Parathyroid adenoma (tissue), 2 donors: ENCODE measurements at regions not wholly inside any gene's neighbourhood (a gene's known extent, or its start where the extent isn't known, plus 50 kb on each side); places are given as distances from the start of the nearest gene placed in this dataset.
"Not testable (repeated sequence)": the region's sequence is repeated elsewhere in the genome, so short reads cannot be mapped to it uniquely, and the experiment has no call there.

Experiments used
- H2AFZ ChIP-seq: fragments of 300-600 bp; sonication (generic); one replicate; pipeline ENCODE4 v1.7.0; 2017; ENCODE audit warnings: antibody characterized with exemption, mild to moderate bottlenecking
- H3K27ac ChIP-seq: fragments of 300-600 bp; sonication (generic); one replicate; pipeline ENCODE4 v1.7.0; 2017
- H3K27me3 ChIP-seq: fragments of 300-600 bp; sonication (generic); one replicate; pipeline ENCODE4 v1.7.0; 2017; ENCODE audit warnings: low read length; ENCODE audit not compliant: control insufficient read depth, insufficient read depth
- H3K36me3 ChIP-seq: fragments of 300-600 bp; sonication (generic); one replicate; pipeline ENCODE4 v1.7.0; 2017; ENCODE audit warnings: low read length; ENCODE audit not compliant: control insufficient read depth, insufficient read depth
- H3K4me1 ChIP-seq: fragments of 300-600 bp; sonication (generic); one replicate; pipeline ENCODE4 v1.7.0; 2017; ENCODE audit warnings: control low read depth
- H3K4me2 ChIP-seq: fragments of 300-600 bp; sonication (generic); one replicate; pipeline ENCODE4 v1.7.0; 2017; ENCODE audit warnings: low read length
- H3K4me3 ChIP-seq: fragments of 300-600 bp; sonication (generic); one replicate; pipeline ENCODE4 v1.7.0; 2017; ENCODE audit warnings: low read depth, low read length
- H3K79me2 ChIP-seq: fragments of 300-600 bp; sonication (generic); one replicate; pipeline ENCODE4 v1.7.0; 2017; ENCODE audit warnings: control low read depth
- H3K9ac ChIP-seq: fragments of 300-600 bp; sonication (generic); one replicate; pipeline ENCODE4 v1.7.0; 2017; ENCODE audit warnings: mild to moderate bottlenecking
- H3K9me3 ChIP-seq: fragments of 300-600 bp; sonication (generic); one replicate; pipeline ENCODE4 v1.7.0; 2017; ENCODE audit warnings: low read length; ENCODE audit not compliant: control insufficient read depth
- CTCF ChIP-seq: fragments of 300-600 bp; sonication (generic); IDR thresholded peaks from one replicate; pipeline ENCODE4 v1.7.0; 2017; ENCODE audit warnings: antibody characterized with exemption, mild to moderate bottlenecking
- donor health status: primary hyperparathyroidism.

GRCh38 chr5:91311168-91311696, 71.9 kb downstream of the ARRDC3 start:
- H3K9ac ChIP-seq, result no peak overlapping the region
- peaks cover 10% of the 10 kb centered on the region for H3K4me1 ChIP-seq
- no peaks in the 10 kb centered on the region for H3K79me2 ChIP-seq
- no peak for TF ChIP-seq CTCF
- peak overlapping the region; percentile 67 for H2AFZ ChIP-seq
- H3K4me2 ChIP-seq, result no peak overlapping the region
- H3K27ac ChIP-seq, result peak overlapping the region; percentile 52
- H3K9me3 ChIP-seq, result no peaks in the 10 kb centered on the region
- no peaks in the 10 kb centered on the region for H3K27me3 ChIP-seq
- H3K4me3 ChIP-seq, result no peak overlapping the region
- H3K36me3 ChIP-seq, result no peaks in the 10 kb centered on the region

GRCh38 chr5:91308157-91308556, 75.0 kb downstream of the ARRDC3 start:
- H3K4me2 ChIP-seq, H3K9me3 ChIP-seq, H3K36me3 ChIP-seq, H2AFZ ChIP-seq, H3K9ac ChIP-seq, H3K4me3 ChIP-seq, H3K4me1 ChIP-seq, H3K27me3 ChIP-seq, H3K79me2 ChIP-seq, H3K27ac ChIP-seq: not testable (repeated sequence)

DNA sequence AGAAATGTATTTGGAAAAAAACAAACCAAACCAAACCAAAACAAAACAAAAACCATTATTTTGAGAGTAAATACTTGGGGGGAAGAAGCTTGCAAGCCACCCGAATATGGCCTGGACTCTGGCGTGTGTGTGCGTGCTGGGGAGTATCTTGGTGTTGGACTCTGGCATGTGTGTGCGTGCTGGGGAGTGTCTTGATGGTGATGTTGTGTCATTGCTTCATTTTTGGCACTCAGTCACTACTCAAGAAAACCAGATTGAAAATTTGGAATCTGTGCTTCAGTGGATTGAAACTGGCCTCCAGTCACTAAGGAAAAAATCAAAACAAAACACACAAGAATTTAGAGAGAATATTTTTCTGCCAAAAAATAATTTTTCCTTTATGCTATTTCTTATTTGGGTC, 76.1 kb downstream of the ARRDC3 start:
- H3K36me3 ChIP-seq, result no peaks in the 10 kb centered on the region
- H3K4me1 ChIP-seq, result peaks cover 6% of the 10 kb centered on the region
- H3K79me2 ChIP-seq, result no peaks in the 10 kb centered on the region
- no peaks in the 10 kb centered on the region for H3K9me3 ChIP-seq
- H2AFZ ChIP-seq, result peak overlapping the region; percentile 2
- no peak overlapping the region for H3K4me2 ChIP-seq
- TF ChIP-seq CTCF, result no peak
- no peaks in the 10 kb centered on the region for H3K27me3 ChIP-seq
- no peak overlapping the region for H3K27ac ChIP-seq
- H3K4me3 ChIP-seq, result no peak overlapping the region
- H3K9ac ChIP-seq, result no peak overlapping the region

DNA sequence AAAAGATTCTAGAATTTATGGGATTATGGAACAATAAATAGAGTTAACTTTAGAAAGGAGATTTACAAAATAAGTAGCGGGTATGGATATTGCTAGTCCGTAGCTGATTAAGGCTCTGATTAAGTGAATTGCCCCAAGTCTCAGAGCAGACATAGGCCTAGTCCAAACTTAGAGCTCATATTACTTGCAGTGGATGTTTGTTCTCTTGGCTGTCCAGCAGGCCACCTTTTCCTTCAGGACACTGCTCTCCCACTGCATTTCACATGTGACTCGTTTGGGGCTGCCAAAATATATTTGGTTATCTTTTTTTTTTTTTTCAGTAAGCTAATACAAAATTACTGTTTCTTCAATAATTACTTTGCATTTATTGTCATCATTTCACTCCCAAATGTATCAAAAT, 76.6 kb downstream of the ARRDC3 start:
- Histone ChIP-seq H3K27me3 (no peaks in the 10 kb centered on the region), H2AFZ (peak overlapping the region; percentile 2), H3K4me2 (no peak overlapping the region), H3K4me1 (peaks cover under 1% of the 10 kb centered on the region), H3K9ac (no peak overlapping the region), H3K36me3 (no peaks in the 10 kb centered on the region), H3K4me3 (no peak overlapping the region), H3K27ac (no peak overlapping the region), H3K79me2 (no peaks in the 10 kb centered on the region), H3K9me3 (no peaks in the 10 kb centered on the region)
- TF ChIP-seq CTCF, result no peak

DNA sequence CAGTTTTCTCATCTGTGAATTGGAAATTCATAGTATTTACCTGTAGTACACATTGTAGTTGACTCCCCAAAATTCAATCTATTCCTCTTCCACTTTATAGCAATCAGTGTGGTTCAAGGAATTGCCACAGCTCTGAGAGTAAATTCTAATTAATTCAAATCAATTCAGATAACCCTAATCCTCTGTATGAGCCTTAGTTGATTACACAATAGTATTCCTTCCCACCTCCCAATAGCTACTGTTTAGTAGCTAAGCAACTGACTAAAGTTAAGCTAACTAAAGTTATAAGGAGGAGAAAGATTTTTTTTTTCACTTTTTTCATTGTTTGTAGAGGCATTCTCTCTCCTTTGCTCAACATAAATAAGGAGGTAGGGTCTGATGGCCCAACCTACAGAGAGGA, 77.5 kb downstream of the ARRDC3 start:
- H3K4me1 ChIP-seq, result no peaks in the 10 kb centered on the region
- no peaks in the 10 kb centered on the region for H3K36me3 ChIP-seq
- peak overlapping the region; percentile 34 for H2AFZ ChIP-seq
- TF ChIP-seq CTCF, result no peak
- no peaks in the 10 kb centered on the region for H3K9me3 ChIP-seq
- no peak overlapping the region for H3K27ac ChIP-seq
- no peaks in the 10 kb centered on the region for H3K79me2 ChIP-seq
- no peak overlapping the region for H3K9ac ChIP-seq
- no peak overlapping the region for H3K4me2 ChIP-seq
- H3K27me3 ChIP-seq, result no peaks in the 10 kb centered on the region
- no peak overlapping the region for H3K4me3 ChIP-seq

- H3K4me2 ChIP-seq, H3K4me1 ChIP-seq, H2AFZ ChIP-seq, H3K4me3 ChIP-seq, H3K79me2 ChIP-seq, H3K36me3 ChIP-seq, H3K9ac ChIP-seq, H3K27ac ChIP-seq, H3K9me3 ChIP-seq, H3K27me3 ChIP-seq: not testable (repeated sequence)
These were observed 79.1 kb downstream of the ARRDC3 start for GRCh38 chr5:91304015-91304414.
